GM23338 (cell line): ENCODE measurements at regions not wholly inside any gene's neighbourhood (a gene's known extent, or its start where the extent isn't known, plus 50 kb on each side); places are given as distances from the start of the nearest gene placed in this dataset.
"Not testable (repeated sequence)": the region's sequence is repeated elsewhere in the genome, so short reads cannot be mapped to it uniquely, and the experiment has no call there.

ENCODE experiments used
- ATAC-seq: fragments of 200-7000 bp; cut with Tn5 transposase; 3 replicates; pipeline ENCODE4 v1.9.1; 2020
- DNase-seq: peaks from one replicate; pipeline ENCODE4 v3.0.0-alpha.2; 2015; ENCODE audit warnings: low spot score
- H2AFZ ChIP-seq: fragments of 200-600 bp; sonication (generic); 2 replicates; pipeline ENCODE4 v1.8.0; 2016; ENCODE audit warnings: antibody characterized with exemption, mild to moderate bottlenecking, moderate library complexity
- H3F3A ChIP-seq: fragments of 200-600 bp; sonication (generic); replicated peaks from 2 replicates; pipeline ENCODE4 v1.8.0; 2017; ENCODE audit warnings: antibody characterized with exemption, mixed run types, low read depth
- H3K27ac ChIP-seq: fragments of 200-600 bp; sonication (generic); 2 replicates; pipeline ENCODE4 v1.6.1; 2016; ENCODE audit warnings: low read depth
- H3K27me3 ChIP-seq: fragments of 200-600 bp; sonication (generic); 2 replicates; pipeline ENCODE4 v1.8.0; 2016; ENCODE audit warnings: mild to moderate bottlenecking, mixed run types, moderate library complexity; ENCODE audit not compliant: insufficient read depth
- H3K36me3 ChIP-seq: fragments of 200-600 bp; sonication (generic); 2 replicates; pipeline ENCODE4 v1.8.0; 2016; ENCODE audit warnings: mild to moderate bottlenecking; ENCODE audit not compliant: insufficient read depth
- H3K4me1 ChIP-seq: fragments of 200-600 bp; sonication (generic); 2 replicates; pipeline ENCODE4 v1.8.0; 2016; ENCODE audit warnings: mild to moderate bottlenecking, moderate library complexity; ENCODE audit not compliant: insufficient read depth
- H3K4me2 ChIP-seq: fragments of 200-600 bp; sonication (generic); 2 replicates; pipeline ENCODE4 v1.7.1; 2017; ENCODE audit warnings: mixed run types
- H3K4me3 ChIP-seq: fragments of 200-600 bp; sonication (generic); 2 replicates; pipeline ENCODE4 v1.6.1; 2016; ENCODE audit warnings: mixed run types
- H3K79me2 ChIP-seq: fragments of 200-600 bp; sonication (generic); replicated peaks from 2 replicates; pipeline ENCODE4 v1.8.0; 2017; ENCODE audit warnings: mild to moderate bottlenecking; ENCODE audit not compliant: insufficient read depth
- H3K9me2 ChIP-seq: fragments of 200-600 bp; sonication (generic); 2 replicates; pipeline ENCODE4 v1.8.0; 2017; ENCODE audit not compliant: insufficient read depth
- H4K20me1 ChIP-seq: fragments of 200-600 bp; sonication (generic); replicated peaks from 2 replicates; pipeline ENCODE4 v1.8.0; 2017; ENCODE audit warnings: mild to moderate bottlenecking; ENCODE audit not compliant: insufficient read depth
- H3K27ac Mint-ChIP-seq: 2 replicates; pipeline ENCODE4 v1.8.0; 2020; ENCODE audit warnings: inconsistent platforms, mild to moderate bottlenecking, moderate library complexity, mixed read lengths
- H3K27me3 Mint-ChIP-seq: 3 replicates; pipeline ENCODE4 v1.8.0; 2022; ENCODE audit warnings: low read depth, mild to moderate bottlenecking, moderate library complexity, mixed read lengths, inconsistent platforms; ENCODE audit not compliant: insufficient read depth, poor library complexity
- H3K36me3 Mint-ChIP-seq: 3 replicates; pipeline ENCODE4 v1.8.0; 2021; ENCODE audit warnings: low read depth, mild to moderate bottlenecking, inconsistent platforms, moderate library complexity, mixed read lengths
- H3K4me1 Mint-ChIP-seq: 3 replicates; pipeline ENCODE4 v1.8.0; 2020; ENCODE audit warnings: mild to moderate bottlenecking, inconsistent platforms, mixed read lengths
- H3K4me3 Mint-ChIP-seq: 3 replicates; pipeline ENCODE4 v1.8.0; 2021; ENCODE audit warnings: moderate library complexity, mild to moderate bottlenecking, inconsistent platforms, mixed read lengths
- H3K9me3 Mint-ChIP-seq: 3 replicates; pipeline ENCODE4 v1.8.0; 2020; ENCODE audit warnings: moderate library complexity, mild to moderate bottlenecking, inconsistent platforms, mixed read lengths

DNA sequence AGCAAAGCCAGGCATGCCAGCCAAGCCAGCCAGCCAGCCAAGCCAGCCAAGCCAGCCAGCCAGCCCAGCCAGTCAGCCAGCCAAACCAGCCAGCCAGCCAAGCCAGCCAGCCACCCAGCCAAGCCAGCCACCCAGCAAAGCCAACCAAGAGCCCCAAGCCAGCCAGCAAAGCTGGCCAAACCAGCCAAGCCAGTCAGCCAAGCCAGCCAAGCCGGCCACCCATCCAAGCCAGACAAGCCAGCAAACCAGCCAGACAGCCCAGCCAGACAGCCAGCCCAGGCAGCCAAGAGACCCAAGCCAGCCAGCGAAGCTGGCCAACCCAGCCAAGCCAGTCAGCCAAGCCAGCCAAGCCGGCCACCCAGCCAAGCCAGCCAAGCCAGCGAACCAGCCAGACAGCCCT, 338.3 kb upstream of the PLGLB2 start:
- not testable (repeated sequence) for DNase-seq, H4K20me1 ChIP-seq

DNA sequence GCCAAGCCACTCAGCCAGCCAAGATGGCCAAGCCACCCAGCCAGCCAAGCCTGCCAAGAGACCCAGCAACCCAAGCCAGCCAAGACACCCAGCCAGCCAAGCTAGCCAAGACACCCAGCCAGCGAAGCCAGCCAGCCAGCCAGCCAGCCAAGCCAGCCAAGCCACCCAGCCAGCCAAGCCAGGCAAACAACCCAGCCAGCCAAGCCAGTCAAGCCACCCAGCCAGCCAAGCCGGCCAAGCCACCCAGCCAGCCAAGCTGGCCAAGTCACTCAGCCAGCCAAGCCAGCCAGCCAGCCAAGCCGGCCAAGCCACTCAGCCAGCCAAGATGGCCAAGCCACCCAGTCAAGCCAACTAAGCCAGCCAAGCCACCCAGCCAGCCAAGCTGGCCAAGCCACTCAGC, 337.5 kb upstream of the PLGLB2 start:
- not testable (repeated sequence) for H3K27ac ChIP-seq, H3K36me3 ChIP-seq, H3K27me3 ChIP-seq, H3K4me3 ChIP-seq, H3K9me3 Mint-ChIP-seq, H3K9me2 ChIP-seq, H3K27me3 Mint-ChIP-seq, H3K4me1 Mint-ChIP-seq, H2AFZ ChIP-seq, H3K36me3 Mint-ChIP-seq, ATAC-seq, H3K4me2 ChIP-seq, H3F3A ChIP-seq, H3K4me1 ChIP-seq, DNase-seq, H3K4me3 Mint-ChIP-seq, H3K79me2 ChIP-seq, H3K27ac Mint-ChIP-seq, H4K20me1 ChIP-seq

More for the DNA sequence above, 338.3 kb upstream of the PLGLB2 start:
- not testable (repeated sequence) for H2AFZ ChIP-seq, H3K27ac ChIP-seq, H3K27me3 ChIP-seq, H3K27me3 Mint-ChIP-seq, H3K4me2 ChIP-seq, H3K4me1 Mint-ChIP-seq, H3K36me3 Mint-ChIP-seq, H3K9me2 ChIP-seq, H3K4me1 ChIP-seq, H3K4me3 ChIP-seq, H3K79me2 ChIP-seq, H3K4me3 Mint-ChIP-seq, H3K27ac Mint-ChIP-seq, H3K9me3 Mint-ChIP-seq, ATAC-seq, H3F3A ChIP-seq, H3K36me3 ChIP-seq

DNA sequence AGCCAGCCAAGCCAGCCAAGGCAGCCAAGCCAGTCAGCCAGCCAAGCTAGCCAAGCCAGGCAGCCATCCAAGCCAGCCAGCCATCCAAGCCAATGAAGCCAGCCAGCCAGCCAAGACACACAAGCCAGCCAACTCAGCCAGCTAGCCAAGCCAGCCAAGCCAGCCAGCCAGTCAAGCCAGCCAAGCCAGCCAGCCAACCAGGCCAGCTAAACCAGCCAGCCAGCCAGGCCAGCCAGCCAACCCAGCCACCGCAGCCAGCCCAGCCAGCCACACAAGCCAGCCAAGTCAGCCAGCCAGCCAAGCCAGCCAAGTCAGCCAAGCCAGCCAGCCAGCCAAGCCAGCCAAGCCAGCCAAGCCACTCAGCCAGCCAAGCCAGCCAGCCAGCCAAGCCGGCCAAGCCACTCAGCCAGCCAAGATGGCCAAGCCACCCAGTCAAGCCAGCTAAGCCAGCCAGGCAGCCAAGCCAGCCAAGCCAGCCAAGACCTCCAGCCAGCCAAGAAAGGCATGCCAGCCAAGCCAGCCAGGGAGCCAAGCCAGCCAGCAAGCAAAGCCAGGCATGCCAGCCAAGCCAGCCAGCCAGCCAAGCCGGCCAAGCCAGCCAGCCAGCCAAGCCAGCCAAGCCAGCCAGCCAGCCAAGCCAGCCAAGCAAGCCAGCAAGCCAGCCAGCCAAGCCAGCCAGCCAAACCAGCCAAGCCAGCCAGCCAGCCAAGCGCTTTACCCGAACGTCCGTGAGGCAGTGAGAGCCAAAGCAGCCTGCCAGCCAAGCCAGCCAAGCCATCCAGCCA, 335.7 kb upstream of the PLGLB2 start:
- ATAC-seq, H3K27ac Mint-ChIP-seq, H3K9me3 Mint-ChIP-seq, DNase-seq, H3K4me1 Mint-ChIP-seq, H3K36me3 Mint-ChIP-seq, H4K20me1 ChIP-seq, H3K4me3 Mint-ChIP-seq, H2AFZ ChIP-seq, H3K27me3 ChIP-seq, H3K9me2 ChIP-seq, H3K4me1 ChIP-seq, H3K4me3 ChIP-seq, H3K79me2 ChIP-seq, H3K4me2 ChIP-seq, H3F3A ChIP-seq, H3K27ac ChIP-seq, H3K27me3 Mint-ChIP-seq, H3K36me3 ChIP-seq: not testable (repeated sequence)

DNA sequence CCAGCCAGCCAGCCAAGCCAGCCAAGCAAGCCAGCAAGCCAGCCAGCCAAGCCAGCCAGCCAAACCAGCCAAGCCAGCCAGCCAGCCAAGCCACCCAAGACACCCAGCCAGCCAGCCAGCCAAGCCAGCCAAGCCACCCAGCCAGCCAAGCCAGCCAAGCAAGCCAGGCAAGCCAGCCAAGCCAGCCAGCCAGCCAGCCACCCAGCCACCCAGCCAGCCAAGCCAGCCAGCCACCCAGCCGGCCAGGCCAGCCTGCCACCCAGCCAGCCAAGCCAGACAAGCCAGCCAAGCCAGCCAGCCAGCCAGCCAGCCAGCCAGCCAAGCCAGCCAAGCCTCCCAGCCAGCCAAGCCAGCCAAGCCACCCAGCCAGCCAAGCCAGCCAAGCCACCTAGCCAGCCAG, 333.6 kb upstream of the PLGLB2 start:
- not testable (repeated sequence) for H3K4me3 Mint-ChIP-seq, H3F3A ChIP-seq, H3K4me2 ChIP-seq, DNase-seq, H3K27me3 Mint-ChIP-seq, H3K27ac ChIP-seq, H3K9me2 ChIP-seq, H3K4me3 ChIP-seq, ATAC-seq, H4K20me1 ChIP-seq, H3K79me2 ChIP-seq, H2AFZ ChIP-seq, H3K9me3 Mint-ChIP-seq, H3K36me3 ChIP-seq, H3K4me1 ChIP-seq, H3K36me3 Mint-ChIP-seq, H3K27ac Mint-ChIP-seq, H3K27me3 ChIP-seq, H3K4me1 Mint-ChIP-seq

DNA sequence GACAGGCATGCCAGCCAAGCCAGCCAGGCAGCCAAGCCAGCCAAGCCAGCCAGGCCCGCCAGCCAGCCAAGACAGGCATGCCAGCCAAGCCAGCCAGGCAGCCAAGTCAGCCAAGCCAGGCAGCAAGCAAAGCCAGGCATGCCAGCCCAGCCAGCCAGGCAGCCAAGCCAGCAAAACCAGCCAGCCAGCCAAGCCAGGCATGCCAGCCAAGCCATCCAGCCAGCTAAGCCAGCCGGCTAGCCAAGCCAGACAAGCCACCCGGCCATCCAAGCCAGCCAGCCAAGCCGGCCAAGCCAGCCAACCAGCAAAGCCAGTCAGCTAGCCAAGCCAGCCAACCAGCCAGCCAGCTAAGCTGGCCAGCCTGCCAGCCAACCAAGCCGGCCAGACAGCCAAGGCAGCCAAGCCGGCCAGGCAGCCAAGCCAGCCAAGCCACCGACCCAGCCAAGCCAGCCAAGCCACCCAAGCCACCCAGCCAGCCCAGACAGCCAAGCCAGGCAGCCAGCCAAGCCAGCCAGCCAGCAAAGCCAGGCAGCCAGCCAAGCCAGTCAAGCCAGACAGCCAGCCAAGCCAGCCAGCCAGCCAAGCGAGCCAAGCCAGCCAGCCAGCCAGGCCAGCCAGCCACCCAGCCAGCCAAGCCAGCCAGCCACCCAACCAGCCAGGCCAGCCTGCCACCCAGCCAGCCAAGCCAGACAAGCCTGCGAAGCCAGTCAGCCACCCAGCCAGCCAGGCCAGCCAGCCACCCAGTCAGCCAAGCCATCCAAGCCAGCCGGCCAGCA, 332.9 kb upstream of the PLGLB2 start:
- H3K27ac Mint-ChIP-seq, H3K9me3 Mint-ChIP-seq, H3K36me3 Mint-ChIP-seq, H3K4me3 Mint-ChIP-seq, H2AFZ ChIP-seq, H3K27me3 ChIP-seq, H3K27ac ChIP-seq, H4K20me1 ChIP-seq, H3F3A ChIP-seq, H3K4me1 ChIP-seq, H3K4me3 ChIP-seq, H3K4me2 ChIP-seq, H3K27me3 Mint-ChIP-seq, H3K79me2 ChIP-seq, H3K4me1 Mint-ChIP-seq, H3K36me3 ChIP-seq, H3K9me2 ChIP-seq, DNase-seq, ATAC-seq: not testable (repeated sequence)

DNA sequence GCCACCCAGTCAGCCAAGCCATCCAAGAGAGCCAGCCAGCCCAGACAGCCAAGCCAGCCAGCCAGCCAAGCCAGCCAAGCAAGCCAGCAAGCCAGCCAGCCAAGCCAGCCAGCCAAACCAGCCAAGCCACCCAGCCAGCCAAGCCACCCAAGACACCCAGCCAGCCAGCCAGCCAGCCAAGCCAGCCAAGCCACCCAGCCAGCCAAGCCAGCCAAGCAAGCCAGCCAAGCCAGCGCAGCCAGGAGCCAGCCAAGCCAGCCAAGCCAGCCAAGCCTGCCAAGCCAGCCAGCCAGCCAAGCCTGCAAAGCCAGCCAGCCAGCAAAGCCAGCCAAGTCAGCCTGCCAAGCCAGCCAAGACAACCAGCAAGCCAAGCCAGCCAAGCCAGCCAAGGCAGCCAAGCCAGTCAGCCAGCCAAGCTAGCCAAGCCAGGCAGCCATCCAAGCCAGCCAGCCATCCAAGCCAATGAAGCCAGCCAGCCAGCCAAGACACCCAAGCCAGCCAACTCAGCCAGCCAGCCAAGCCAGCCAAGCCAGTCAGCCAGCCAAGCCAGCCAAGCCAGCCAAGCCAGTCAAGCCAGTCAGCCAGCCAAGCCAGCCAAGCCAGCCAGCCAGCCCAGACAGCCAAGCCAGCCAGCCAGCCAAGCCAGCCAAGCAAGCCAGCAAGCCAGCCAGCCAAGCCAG, 332.2 kb upstream of the PLGLB2 start:
- H3K27me3 Mint-ChIP-seq, H3K4me1 Mint-ChIP-seq, H3K4me2 ChIP-seq, ATAC-seq, H3K27ac Mint-ChIP-seq, H3K4me3 ChIP-seq, DNase-seq, H3K9me2 ChIP-seq, H4K20me1 ChIP-seq, H3K79me2 ChIP-seq, H3K27ac ChIP-seq, H3K4me3 Mint-ChIP-seq, H3K36me3 ChIP-seq, H3F3A ChIP-seq, H3K4me1 ChIP-seq, H3K27me3 ChIP-seq, H2AFZ ChIP-seq, H3K36me3 Mint-ChIP-seq, H3K9me3 Mint-ChIP-seq: not testable (repeated sequence)
